ENCODE measurements at regions not wholly inside any gene's neighbourhood (a gene's known extent, or its start where the extent isn't known, plus 50 kb on each side); places are given as distances from the start of the nearest gene placed in this dataset.

DNA sequence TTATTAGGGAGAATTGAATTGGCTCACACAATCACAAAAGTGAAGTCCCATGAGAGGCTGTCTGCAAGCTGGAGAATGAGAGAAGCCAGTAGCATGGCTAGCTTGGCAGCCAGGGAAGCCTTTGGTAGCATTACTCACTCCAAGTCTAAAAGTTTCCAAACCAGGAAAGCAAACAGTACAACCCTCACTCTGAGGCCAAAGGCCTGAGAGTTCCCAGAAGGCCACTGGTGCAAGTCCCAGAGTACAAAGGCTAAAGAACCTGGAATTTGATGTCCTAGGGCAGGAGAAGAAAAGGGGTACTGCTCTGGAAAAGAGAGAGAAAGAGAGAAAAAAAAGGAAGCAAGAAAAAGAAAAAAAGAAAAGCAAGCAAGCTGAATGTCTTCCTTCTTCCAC lies 318.2 kb downstream of the RND3 start:
- no peak for TF ChIP-seq TCF7L2 (IDR thresholded peaks at IDR 0.05; ENCODE audit: low read depth, low read length)
- TF ChIP-seq, protein P1, sequence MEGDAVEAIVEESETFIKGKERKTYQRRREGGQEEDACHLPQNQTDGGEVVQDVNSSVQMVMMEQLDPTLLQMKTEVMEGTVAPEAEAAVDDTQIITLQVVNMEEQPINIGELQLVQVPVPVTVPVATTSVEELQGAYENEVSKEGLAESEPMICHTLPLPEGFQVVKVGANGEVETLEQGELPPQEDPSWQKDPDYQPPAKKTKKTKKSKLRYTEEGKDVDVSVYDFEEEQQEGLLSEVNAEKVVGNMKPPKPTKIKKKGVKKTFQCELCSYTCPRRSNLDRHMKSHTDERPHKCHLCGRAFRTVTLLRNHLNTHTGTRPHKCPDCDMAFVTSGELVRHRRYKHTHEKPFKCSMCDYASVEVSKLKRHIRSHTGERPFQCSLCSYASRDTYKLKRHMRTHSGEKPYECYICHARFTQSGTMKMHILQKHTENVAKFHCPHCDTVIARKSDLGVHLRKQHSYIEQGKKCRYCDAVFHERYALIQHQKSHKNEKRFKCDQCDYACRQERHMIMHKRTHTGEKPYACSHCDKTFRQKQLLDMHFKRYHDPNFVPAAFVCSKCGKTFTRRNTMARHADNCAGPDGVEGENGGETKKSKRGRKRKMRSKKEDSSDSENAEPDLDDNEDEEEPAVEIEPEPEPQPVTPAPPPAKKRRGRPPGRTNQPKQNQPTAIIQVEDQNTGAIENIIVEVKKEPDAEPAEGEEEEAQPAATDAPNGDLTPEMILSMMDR (IDR thresholded peaks at IDR 0.05): no peak
- no peak for TF ChIP-seq SIN3A (IDR thresholded peaks at IDR 0.05; ENCODE audit: borderline replicate concordance, insufficient read depth, low read depth, low read length)
- TF ChIP-seq, protein P2, sequence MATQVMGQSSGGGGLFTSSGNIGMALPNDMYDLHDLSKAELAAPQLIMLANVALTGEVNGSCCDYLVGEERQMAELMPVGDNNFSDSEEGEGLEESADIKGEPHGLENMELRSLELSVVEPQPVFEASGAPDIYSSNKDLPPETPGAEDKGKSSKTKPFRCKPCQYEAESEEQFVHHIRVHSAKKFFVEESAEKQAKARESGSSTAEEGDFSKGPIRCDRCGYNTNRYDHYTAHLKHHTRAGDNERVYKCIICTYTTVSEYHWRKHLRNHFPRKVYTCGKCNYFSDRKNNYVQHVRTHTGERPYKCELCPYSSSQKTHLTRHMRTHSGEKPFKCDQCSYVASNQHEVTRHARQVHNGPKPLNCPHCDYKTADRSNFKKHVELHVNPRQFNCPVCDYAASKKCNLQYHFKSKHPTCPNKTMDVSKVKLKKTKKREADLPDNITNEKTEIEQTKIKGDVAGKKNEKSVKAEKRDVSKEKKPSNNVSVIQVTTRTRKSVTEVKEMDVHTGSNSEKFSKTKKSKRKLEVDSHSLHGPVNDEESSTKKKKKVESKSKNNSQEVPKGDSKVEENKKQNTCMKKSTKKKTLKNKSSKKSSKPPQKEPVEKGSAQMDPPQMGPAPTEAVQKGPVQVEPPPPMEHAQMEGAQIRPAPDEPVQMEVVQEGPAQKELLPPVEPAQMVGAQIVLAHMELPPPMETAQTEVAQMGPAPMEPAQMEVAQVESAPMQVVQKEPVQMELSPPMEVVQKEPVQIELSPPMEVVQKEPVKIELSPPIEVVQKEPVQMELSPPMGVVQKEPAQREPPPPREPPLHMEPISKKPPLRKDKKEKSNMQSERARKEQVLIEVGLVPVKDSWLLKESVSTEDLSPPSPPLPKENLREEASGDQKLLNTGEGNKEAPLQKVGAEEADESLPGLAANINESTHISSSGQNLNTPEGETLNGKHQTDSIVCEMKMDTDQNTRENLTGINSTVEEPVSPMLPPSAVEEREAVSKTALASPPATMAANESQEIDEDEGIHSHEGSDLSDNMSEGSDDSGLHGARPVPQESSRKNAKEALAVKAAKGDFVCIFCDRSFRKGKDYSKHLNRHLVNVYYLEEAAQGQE (IDR thresholded peaks at IDR 0.05; ENCODE audit: insufficient read depth in 1 of 2, low read depth in 2 of 2, low read length in 1 of 2): no peak
- no peak overlapping the region for H3K4me3 ChIP-seq (ENCODE audit: low read depth in 2 of 2, low read length in 2 of 2)
- H3K4me1 ChIP-seq (ENCODE audit: control insufficient read depth, insufficient read depth, low read length): peaks cover 19% of the 10 kb centered on the region
- intact Hi-C loops (cut with micrococcal nuclease; ENCODE audit: unreplicated experiment): no loop called here
- H3K36me3 ChIP-seq (ENCODE audit: control insufficient read depth, insufficient read depth, low read length): no peaks in the 10 kb centered on the region
- no peaks in the 10 kb centered on the region for H3K9me3 ChIP-seq (ENCODE audit: control insufficient read depth, insufficient read depth, low read depth, low read length)
- ATAC-seq (no peak), DNase-seq (ENCODE audit: low read depth, low spot score) (no peak)
- BruUV-seq (replicated peaks): no TSS peak
- H3K27ac ChIP-seq (ENCODE audit: low read length): peak overlapping the region; percentile 77; the same call in 1 of the 2 replicates
- ChIA-PET POLR2A (no interaction called here), CTCF (no interaction called here)
- in situ Hi-C loops (cut with HindIII; ENCODE audit: low pct_unique_long_range_greater_than_20kb, low sequenced_read_pairs): no loop called here
- H3K27me3 ChIP-seq (ENCODE audit: control insufficient read depth, insufficient read depth, low read length): no peaks in the 10 kb centered on the region

DNA sequence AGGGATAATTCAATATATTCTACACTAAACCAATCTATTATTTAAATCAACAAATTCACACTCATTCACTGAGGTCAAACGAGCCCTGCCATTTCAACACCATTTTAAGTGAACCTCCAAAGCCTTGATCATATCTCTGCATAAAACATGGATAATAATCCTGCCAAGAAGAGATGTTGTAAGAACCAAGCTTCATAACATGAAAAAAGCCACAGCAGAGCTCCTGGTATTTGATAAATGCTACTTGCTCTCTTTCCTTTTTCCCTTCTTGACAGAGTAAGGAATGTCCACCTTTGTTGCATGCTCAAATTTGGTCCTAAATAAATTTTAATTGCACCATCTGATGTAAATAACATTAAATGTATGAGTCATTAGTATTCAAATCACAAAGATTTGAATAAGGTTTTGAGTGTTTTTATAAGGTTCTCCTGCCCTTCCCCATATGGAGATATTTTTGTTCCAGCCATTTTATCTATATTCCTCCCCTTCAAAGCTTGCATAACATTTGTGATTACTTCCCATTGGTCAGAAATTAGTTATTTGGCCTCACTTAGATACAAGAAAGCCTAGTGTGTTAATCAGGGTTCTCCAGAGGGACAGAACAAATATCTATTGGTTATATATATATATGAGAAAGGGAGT lies 318.8 kb downstream of the RND3 start:
- TF ChIP-seq POLR2AphosphoS5 (IDR thresholded peaks at IDR 0.05; ENCODE audit: low read depth, low read length) (no peak), SIN3A (IDR thresholded peaks at IDR 0.05; ENCODE audit: borderline replicate concordance, insufficient read depth, low read depth, low read length) (no peak), TCF7L2 (IDR thresholded peaks at IDR 0.05; ENCODE audit: low read depth, low read length) (no peak)
- no peak for ATAC-seq
- H3K9me3 ChIP-seq (ENCODE audit: control insufficient read depth, insufficient read depth, low read depth, low read length): no peaks in the 10 kb centered on the region
- no peaks in the 10 kb centered on the region for H3K36me3 ChIP-seq (ENCODE audit: control insufficient read depth, insufficient read depth, low read length)
- H3K27ac ChIP-seq (ENCODE audit: low read length): peak overlapping the region; percentile 77
- no peaks in the 10 kb centered on the region for H3K27me3 ChIP-seq (ENCODE audit: control insufficient read depth, insufficient read depth, low read length)
- DNase-seq (ENCODE audit: low read depth, low spot score): no peak
- no peak overlapping the region for H3K4me3 ChIP-seq (ENCODE audit: low read depth in 2 of 2, low read length in 2 of 2)
- peaks cover 19% of the 10 kb centered on the region for H3K4me1 ChIP-seq (ENCODE audit: control insufficient read depth, insufficient read depth, low read length)
- ChIA-PET POLR2A (interaction anchor here (0.6 kb wide), 1 partner anchor 237 kb away, joined by 3 read pairs; no protein-coding TSS in a partner anchor), CTCF (no interaction called here)
- BruUV-seq (replicated peaks): no TSS peak
- intact Hi-C loops (cut with micrococcal nuclease; ENCODE audit: unreplicated experiment): no loop called here
- in situ Hi-C loops (cut with HindIII; ENCODE audit: low pct_unique_long_range_greater_than_20kb, low sequenced_read_pairs): no loop called here

DNA sequence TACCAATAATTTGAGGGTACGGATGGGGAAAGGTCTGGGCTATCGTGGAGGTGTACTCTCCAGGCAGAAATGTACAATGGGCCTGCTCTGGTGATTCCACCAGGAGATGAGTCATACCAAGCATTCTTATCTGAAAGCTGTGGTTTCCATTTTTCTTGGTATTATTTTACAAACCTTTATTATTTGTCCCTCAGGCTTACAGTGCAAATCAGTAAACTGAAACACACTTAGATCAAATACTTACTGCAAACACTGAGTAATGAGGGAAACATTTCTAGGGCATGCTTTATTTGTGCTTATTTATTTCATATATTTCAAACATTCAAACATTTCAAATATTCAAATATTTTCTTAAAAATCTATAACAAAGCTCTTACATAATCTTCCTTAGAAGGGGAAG lies 319.8 kb downstream of the RND3 start:
- CTCF ChIA-PET: no interaction called here
- peak; percentile 38; the same call in 1 of the 2 replicates for TF ChIP-seq POLR2AphosphoS5 (IDR thresholded peaks at IDR 0.05; ENCODE audit: low read depth, low read length)
- 0 out of 2 replicates have a peak, but pooled peaks have one; percentile 52 for TF ChIP-seq TCF7L2 (IDR thresholded peaks at IDR 0.05; ENCODE audit: low read depth, low read length)
- no peak for TF ChIP-seq SIN3A (IDR thresholded peaks at IDR 0.05; ENCODE audit: borderline replicate concordance, insufficient read depth, low read depth, low read length)
- TF ChIP-seq, protein P2 (IDR thresholded peaks at IDR 0.05; ENCODE audit: insufficient read depth in 1 of 2, low read depth in 2 of 2, low read length in 1 of 2): no peak
- TF ChIP-seq, protein P1 (IDR thresholded peaks at IDR 0.05): no peak
- Histone ChIP-seq H3K9me3 (ENCODE audit: control insufficient read depth, insufficient read depth, low read depth, low read length) (no peaks in the 10 kb centered on the region), H3K4me1 (ENCODE audit: control insufficient read depth, insufficient read depth, low read length) (peaks cover 19% of the 10 kb centered on the region), H3K27me3 (ENCODE audit: control insufficient read depth, insufficient read depth, low read length) (no peaks in the 10 kb centered on the region), H3K27ac (ENCODE audit: low read length) (peak overlapping the region; percentile 77), H3K4me3 (ENCODE audit: low read depth in 2 of 2, low read length in 2 of 2) (no peak overlapping the region), H3K36me3 (ENCODE audit: control insufficient read depth, insufficient read depth, low read length) (no peaks in the 10 kb centered on the region)
- POLR2A ChIA-PET: interaction anchor here (0.6 kb wide), 1 partner anchor 238 kb away, joined by 3 read pairs; no protein-coding TSS in a partner anchor
- DNase-seq (ENCODE audit: low read depth, low spot score): no peak
- intact Hi-C loops (cut with micrococcal nuclease; ENCODE audit: unreplicated experiment): no loop called here
- BruUV-seq (replicated peaks): no TSS peak
- in situ Hi-C loops (cut with HindIII; ENCODE audit: low pct_unique_long_range_greater_than_20kb, low sequenced_read_pairs): no loop called here
- ATAC-seq: peak; percentile 79
